Retinal pigment epithelial cell (primary cell): ENCODE measurements at regions not wholly inside any gene's neighbourhood (a gene's known extent, or its start where the extent isn't known, plus 50 kb on each side); places are given as distances from the start of the nearest gene placed in this dataset.

Experiments used
- DNase-seq: peaks from one replicate; pipeline ENCODE4 v3.0.0-alpha.2; 2010; ENCODE audit warnings: low read depth
- H3K4me3 ChIP-seq: 2 replicates; pipeline ENCODE4 v1.5.1; 2011; ENCODE audit warnings: mild to moderate bottlenecking, low read length, control low read depth, moderate library complexity
- CTCF ChIP-seq: conservative IDR thresholded peaks from 2 replicates; pipeline ENCODE4 v1.5.1; 2011; ENCODE audit warnings: low read depth, low read length, control low read depth, inconsistent platforms

DNA sequence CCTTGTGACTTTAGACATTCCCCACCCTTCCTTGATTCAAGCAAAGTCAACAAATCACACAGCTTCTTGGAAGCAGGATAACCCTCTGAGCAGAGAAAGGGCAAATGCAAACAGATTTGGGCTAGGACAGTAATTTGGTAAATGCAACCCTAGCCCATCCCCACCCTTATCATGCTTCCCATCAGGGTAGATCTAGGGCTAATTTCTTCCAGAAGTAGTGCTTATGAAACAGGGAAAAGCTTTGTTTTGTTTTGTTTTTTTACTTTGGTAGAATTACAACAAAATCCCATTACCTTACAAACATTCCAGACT lies 525.1 kb upstream of the NOX3 start:
- no peak for DNase-seq
- no peak overlapping the region for H3K4me3 ChIP-seq
- no peak for TF ChIP-seq CTCF

DNA sequence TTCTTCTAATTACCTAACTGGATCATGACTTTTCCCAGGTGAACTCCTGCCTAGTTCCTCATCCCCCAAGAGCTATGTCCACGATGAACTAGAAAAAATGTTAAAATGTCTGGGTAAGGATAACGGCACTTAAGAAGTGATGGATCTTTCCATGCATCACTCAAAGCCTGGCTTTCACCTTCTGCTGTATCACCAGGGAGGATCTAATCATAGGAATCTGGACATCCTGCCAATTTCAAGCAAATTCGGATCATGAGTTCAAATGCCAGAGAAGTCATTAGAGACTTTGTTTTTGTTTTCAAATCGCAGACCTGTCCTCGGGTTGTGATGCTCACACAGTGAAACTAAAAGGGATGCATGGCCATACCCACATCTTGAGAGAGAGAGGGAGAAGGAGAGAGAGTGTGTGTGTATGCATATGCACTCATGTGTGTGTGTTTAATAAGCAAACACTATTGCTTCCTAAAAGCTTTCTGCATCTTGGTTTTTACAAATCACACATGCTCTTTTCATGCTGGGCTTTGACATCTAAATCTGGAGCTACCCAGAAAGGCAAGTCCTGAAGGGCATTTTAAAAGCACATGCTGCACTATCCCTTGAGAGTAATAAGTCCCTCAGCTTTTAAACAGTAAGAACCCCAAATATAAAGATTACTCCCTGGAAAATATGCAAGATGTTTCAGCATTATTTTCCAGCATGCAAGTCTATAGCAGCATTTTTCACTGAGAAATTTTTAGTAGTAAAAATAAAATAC lies 524.6 kb upstream of the NOX3 start:
- no peak for DNase-seq
- H3K4me3 ChIP-seq = no peak overlapping the region

GRCh38 chr6:155975506-155975905 lies 519.9 kb upstream of the NOX3 start:
- H3K4me3 ChIP-seq = no peak overlapping the region
- no peak for DNase-seq
- TF ChIP-seq CTCF = no peak

More for the DNA sequence above, 524.6 kb upstream of the NOX3 start:
- TF ChIP-seq CTCF = no peak

DNA sequence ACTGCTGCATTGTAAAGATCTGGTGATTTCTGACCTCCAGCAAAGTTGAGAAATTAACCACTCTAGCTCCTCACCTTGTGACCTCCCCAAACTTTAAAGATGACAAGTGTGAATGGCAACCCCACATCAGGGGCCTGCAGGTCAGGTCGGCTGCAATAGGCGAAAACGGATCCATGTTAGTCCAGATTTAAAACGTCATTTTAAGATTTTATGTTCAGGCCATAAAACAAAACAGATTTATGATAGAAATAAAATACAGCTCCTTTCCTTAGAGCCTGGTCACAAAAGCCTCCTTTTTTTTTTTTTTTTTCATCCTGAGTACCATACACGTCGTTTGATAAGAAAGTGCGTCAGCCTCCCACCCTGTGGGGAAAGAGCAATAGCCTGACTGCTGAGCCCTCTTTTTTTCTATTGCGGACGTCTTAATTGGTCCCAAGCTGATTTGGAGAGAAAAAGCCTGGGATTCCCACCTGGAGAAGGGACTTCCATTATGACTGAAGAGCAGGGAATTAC lies 519.2 kb upstream of the NOX3 start:
- no peak for TF ChIP-seq CTCF
- no peak for DNase-seq
- H3K4me3 ChIP-seq = no peak overlapping the region

DNA sequence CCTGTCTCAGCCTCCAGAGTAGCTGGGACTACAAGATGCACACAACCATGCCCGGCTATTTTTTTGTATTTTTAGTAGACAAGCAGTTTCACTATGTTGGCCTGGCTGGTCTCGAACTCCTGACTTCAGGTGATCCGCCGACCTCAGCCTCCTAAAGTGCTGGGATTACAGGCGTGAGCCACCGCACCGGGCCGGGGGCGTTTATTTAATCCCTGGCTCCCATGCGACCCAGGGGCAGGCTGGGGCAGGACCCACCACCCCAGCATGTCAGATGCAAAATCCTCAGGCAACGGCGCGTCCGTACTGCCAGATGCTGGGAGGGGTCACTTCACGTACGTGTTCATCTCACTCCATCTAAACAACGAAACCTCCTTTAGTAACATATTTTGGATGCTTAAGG lies 518.7 kb upstream of the NOX3 start:
- no peak for DNase-seq
- H3K4me3 ChIP-seq = no peak overlapping the region
- no peak for TF ChIP-seq CTCF

GRCh38 chr6:155970876-155971708 lies 515.5 kb upstream of the NOX3 start:
- H3K4me3 ChIP-seq = no peak overlapping the region
- DNase-seq = no peak
- no peak for TF ChIP-seq CTCF
